Endodermal cell (in vitro differentiated cells): ENCODE measurements at regions not wholly inside any gene's neighbourhood (a gene's known extent, or its start where the extent isn't known, plus 50 kb on each side); places are given as distances from the start of the nearest gene placed in this dataset.

Source experiments
- DNase-seq: peaks from one replicate; pipeline ENCODE4 v3.0.0-alpha.2; 2017
- H3K27ac ChIP-seq: 2 replicates; pipeline ENCODE4 v1.5.1; 2013; ENCODE audit warnings: mild to moderate bottlenecking, low read depth, low read length, moderate library complexity
- H3K27me3 ChIP-seq: 2 replicates; pipeline ENCODE4 v1.6.1; 2013; ENCODE audit warnings: mild to moderate bottlenecking, low read length, moderate library complexity; ENCODE audit not compliant: insufficient read depth, control insufficient read depth, poor library complexity, severe bottlenecking
- H3K36me3 ChIP-seq: 2 replicates; pipeline ENCODE4 v1.7.0; 2013; ENCODE audit warnings: mild to moderate bottlenecking, low read length, moderate library complexity; ENCODE audit not compliant: control insufficient read depth, insufficient read depth
- H3K4me1 ChIP-seq: one replicate; pipeline ENCODE4 v1.7.0; 2013; ENCODE audit warnings: low read length; ENCODE audit not compliant: control insufficient read depth, insufficient read depth
- H3K4me3 ChIP-seq: 2 replicates; pipeline ENCODE4 v1.5.1; 2013; ENCODE audit warnings: mild to moderate bottlenecking, low read length, moderate library complexity
- H3K9ac ChIP-seq: 2 replicates; pipeline ENCODE4 v1.6.1; 2013; ENCODE audit warnings: mild to moderate bottlenecking, low read length, moderate library complexity; ENCODE audit not compliant: poor library complexity, severe bottlenecking; ENCODE audit errors: extremely low read depth
- H3K9me3 ChIP-seq: 2 replicates; pipeline ENCODE4 v1.6.1; 2013; ENCODE audit warnings: mild to moderate bottlenecking, low read length, moderate library complexity; ENCODE audit not compliant: control insufficient read depth
- H3K27ac Mint-ChIP-seq: 2 replicates; pipeline ENCODE4 v1.8.0; 2020; ENCODE audit warnings: mixed read lengths
- H3K27me3 Mint-ChIP-seq: 2 replicates; pipeline ENCODE4 v1.8.0; 2021; ENCODE audit warnings: mild to moderate bottlenecking, mixed read lengths; ENCODE audit not compliant: insufficient read depth
- H3K36me3 Mint-ChIP-seq: 2 replicates; pipeline ENCODE4 v1.8.0; 2020; ENCODE audit warnings: low read depth, mixed read lengths
- H3K4me1 Mint-ChIP-seq: 2 replicates; pipeline ENCODE4 v1.8.0; 2020; ENCODE audit warnings: mixed read lengths
- H3K4me3 Mint-ChIP-seq: 2 replicates; pipeline ENCODE4 v1.8.0; 2020; ENCODE audit warnings: mild to moderate bottlenecking, moderate library complexity, mixed read lengths
- H3K9me3 Mint-ChIP-seq: 2 replicates; pipeline ENCODE4 v1.8.0; 2020; ENCODE audit warnings: mild to moderate bottlenecking, mixed read lengths
- CTCF ChIP-seq: fragments of 200-600 bp; sonication (generic); conservative IDR thresholded peaks from 2 replicates; pipeline ENCODE4 v1.5.0; 2021; ENCODE audit warnings: antibody characterized with exemption, mild to moderate bottlenecking
- WGBS, 2 experiments: methylation state at CpG; one replicate each; pipeline versions ENCODE4 v1.1.5 to v1.1.7; 2013; ENCODE audit warnings: missing lambda C conversion rate in 2 of 2, mixed read lengths in 1 of 2; ENCODE audit not compliant: insufficient coverage in 1 of 2, insufficient read length in 1 of 2; 5-methylcytosine and 5-hydroxymethylcytosine counted together

GRCh38 chr14:100471441-100472093 is 115.7 kb downstream of the BEGAIN start:
- no peak overlapping the region for H3K27ac ChIP-seq

GRCh38 chr14:100472094-100472455 is 115.1 kb downstream of the BEGAIN start:
- no peak overlapping the region for H3K27ac Mint-ChIP-seq
- no peaks in the 10 kb centered on the region for H3K9me3 Mint-ChIP-seq
- WGBS, 2 experiments, result 88% methylated on average over 2 to 7 of the region's 7 CpGs

More at GRCh38 chr14:100471441-100472093, 115.7 kb downstream of the BEGAIN start:
- no peak overlapping the region for H3K9ac ChIP-seq
- H3K4me1 ChIP-seq, result peaks cover 2% of the 10 kb centered on the region
- no peak for TF ChIP-seq CTCF
- H3K4me3 ChIP-seq, result no peak overlapping the region
- H3K27me3 ChIP-seq, result no peaks in the 10 kb centered on the region
- H3K27me3 Mint-ChIP-seq, result peaks cover 2% of the 10 kb centered on the region
- peaks cover 3% of the 10 kb centered on the region for H3K36me3 Mint-ChIP-seq
- 89 to 92% methylated on average over 14 to 16 of the region's 16 CpGs for WGBS, 2 experiments
- no peak overlapping the region for H3K4me3 Mint-ChIP-seq
- peaks cover 4% of the 10 kb centered on the region for H3K36me3 ChIP-seq
- H3K4me1 Mint-ChIP-seq, result peaks cover 7% of the 10 kb centered on the region
- peak overlapping the region; percentile 13 for H3K27ac Mint-ChIP-seq
- no peak for DNase-seq
- H3K9me3 Mint-ChIP-seq, result no peaks in the 10 kb centered on the region
- H3K9me3 ChIP-seq, result no peaks in the 10 kb centered on the region

GRCh38 chr14:100472491-100472890 is 114.7 kb downstream of the BEGAIN start:
- no peak for DNase-seq
- H3K36me3 Mint-ChIP-seq, result peaks cover 3% of the 10 kb centered on the region
- WGBS, 2 experiments, result 92 to 95% methylated on average over 4 to 7 of the region's 7 CpGs
- peaks cover 4% of the 10 kb centered on the region for H3K4me1 ChIP-seq
- no peak overlapping the region for H3K27ac Mint-ChIP-seq
- no peak overlapping the region for H3K9ac ChIP-seq
- H3K9me3 ChIP-seq, result no peaks in the 10 kb centered on the region
- no peaks in the 10 kb centered on the region for H3K27me3 ChIP-seq
- peaks cover 2% of the 10 kb centered on the region for H3K27me3 Mint-ChIP-seq
- H3K4me1 Mint-ChIP-seq, result peaks cover 14% of the 10 kb centered on the region
- no peak overlapping the region for H3K4me3 Mint-ChIP-seq
- no peak overlapping the region for H3K27ac ChIP-seq
- H3K36me3 ChIP-seq, result peaks cover 4% of the 10 kb centered on the region
- no peak for TF ChIP-seq CTCF
- no peaks in the 10 kb centered on the region for H3K9me3 Mint-ChIP-seq
- no peak overlapping the region for H3K4me3 ChIP-seq

More at GRCh38 chr14:100472094-100472455, 115.1 kb downstream of the BEGAIN start:
- TF ChIP-seq CTCF, result no peak
- Histone ChIP-seq H3K9ac (no peak overlapping the region), H3K27me3 (no peaks in the 10 kb centered on the region), H3K36me3 (peaks cover 4% of the 10 kb centered on the region), H3K27ac (no peak overlapping the region), H3K4me3 (no peak overlapping the region), H3K9me3 (no peaks in the 10 kb centered on the region), H3K4me1 (peaks cover 4% of the 10 kb centered on the region)
- peaks cover 3% of the 10 kb centered on the region for H3K36me3 Mint-ChIP-seq
- no peak overlapping the region for H3K4me3 Mint-ChIP-seq
- peaks cover 12% of the 10 kb centered on the region for H3K4me1 Mint-ChIP-seq
- H3K27me3 Mint-ChIP-seq, result peaks cover 2% of the 10 kb centered on the region
- DNase-seq, result no peak
